Right forelimb (tissue), 1 donor: ENCODE measurements at regions not wholly inside any gene's neighbourhood (a gene's known extent, or its start where the extent isn't known, plus 50 kb on each side); places are given as distances from the start of the nearest gene placed in this dataset.
"Not testable (repeated sequence)": the region's sequence is repeated elsewhere in the genome, so short reads cannot be mapped to it uniquely, and the experiment has no call there.

ENCODE experiments used
- DNase-seq: peaks from one replicate; pipeline ENCODE4 v3.0.0-alpha.2; 2018

DNA sequence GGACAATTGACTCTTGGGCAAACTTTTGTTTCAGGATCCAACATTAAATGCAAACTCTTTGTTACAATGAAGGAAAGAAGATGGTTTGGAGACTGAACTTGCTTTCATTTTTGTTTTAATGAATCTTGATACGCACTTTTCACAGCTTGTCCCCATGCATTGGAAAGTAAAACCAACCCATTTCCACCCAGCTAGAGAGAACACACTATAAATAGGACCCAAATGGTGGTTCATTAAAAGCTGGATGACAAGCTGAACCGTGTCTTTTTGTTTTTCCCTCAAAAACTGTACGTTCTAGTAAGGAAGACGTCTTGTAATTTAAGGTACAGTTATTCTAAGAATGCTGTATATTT, 95.3 kb upstream of the EGFL6 start:
- no peak for DNase-seq

DNA sequence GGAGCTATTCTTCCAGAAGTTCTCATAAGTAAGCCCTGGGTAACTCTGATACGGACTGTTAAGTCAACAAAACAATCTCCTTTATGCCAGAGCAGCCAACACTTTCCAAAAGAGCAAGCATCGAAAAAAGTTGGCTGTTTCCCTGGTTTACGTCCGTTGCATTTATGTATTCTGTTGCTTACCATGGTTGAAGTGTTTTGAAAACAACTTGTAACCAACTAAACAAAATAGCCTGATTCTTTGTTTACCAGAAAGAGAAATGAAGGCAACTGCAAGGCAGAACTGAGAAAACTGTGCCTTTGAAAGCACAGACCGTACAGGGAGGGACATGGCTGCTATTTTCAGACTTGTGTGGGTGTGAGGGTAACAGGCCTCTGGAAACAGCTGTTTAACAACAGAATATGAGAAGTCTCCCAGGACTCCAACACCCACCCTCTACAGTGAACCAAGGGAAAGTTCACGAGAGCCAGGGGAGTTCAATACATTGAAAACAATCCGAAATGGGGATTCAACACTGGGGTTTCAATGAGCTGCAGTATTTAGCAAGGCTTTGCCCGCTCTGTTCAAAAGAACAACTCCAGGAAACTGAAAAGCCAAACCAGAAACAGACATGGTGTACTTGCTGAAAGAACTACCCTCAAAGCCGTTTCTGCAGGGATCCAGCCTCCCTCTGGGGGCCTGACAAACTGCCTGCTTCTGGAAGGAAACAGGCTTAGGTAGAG, 95.8 kb upstream of the EGFL6 start:
- peak; percentile 48 for DNase-seq

DNA sequence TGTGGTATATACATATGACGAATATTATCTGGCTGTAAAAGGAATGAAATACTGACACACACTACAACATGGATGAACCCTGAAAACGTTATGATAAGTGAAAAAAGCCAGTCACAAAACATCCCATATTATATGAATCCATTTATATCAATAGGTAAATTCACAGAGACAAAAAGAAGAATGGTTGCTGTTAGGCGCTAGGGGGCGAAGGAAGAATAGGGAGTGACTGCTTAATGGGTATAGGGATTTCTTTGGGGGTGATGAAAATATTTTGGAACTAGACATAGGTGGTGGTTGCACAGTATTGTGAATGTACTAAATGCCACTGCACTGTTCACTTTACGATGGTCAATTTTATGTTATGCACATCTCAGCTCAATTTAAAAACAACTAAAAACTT, 96.4 kb upstream of the EGFL6 start:
- DNase-seq = no peak

DNA sequence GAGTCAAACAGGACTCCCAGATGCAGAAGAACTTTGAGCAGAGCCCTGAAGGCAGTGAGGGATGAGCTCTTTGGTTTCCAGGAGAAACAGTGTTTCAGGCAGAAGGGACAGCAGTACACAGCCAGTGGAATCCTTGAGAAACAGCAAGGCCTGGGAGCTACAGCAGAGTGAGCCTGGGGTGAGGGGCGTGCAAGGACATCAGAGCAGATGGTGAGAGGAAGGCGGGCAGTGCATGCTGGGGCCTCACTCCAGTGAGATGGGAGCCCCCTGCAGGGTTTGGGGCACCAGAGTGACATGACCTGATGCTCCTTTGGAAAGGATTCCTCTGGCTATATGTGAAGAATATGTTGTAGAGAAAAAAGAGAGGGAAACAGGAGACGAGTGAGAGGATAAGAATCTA, 98.1 kb upstream of the EGFL6 start:
- no peak for DNase-seq

DNA sequence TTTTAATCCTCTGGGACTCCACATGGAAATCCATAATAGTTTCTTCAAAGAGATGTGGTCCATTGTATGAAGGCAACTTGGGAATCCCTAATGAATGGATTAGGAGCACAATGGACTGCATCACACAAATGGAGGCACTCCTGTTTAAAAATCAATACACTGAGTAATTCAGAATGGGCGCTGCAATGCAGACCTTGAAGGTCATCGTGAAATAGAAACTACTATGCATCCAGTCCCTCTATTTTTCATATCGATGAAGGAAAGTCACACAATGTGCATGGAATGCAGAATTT, 98.8 kb upstream of the EGFL6 start:
- DNase-seq = no peak

DNA sequence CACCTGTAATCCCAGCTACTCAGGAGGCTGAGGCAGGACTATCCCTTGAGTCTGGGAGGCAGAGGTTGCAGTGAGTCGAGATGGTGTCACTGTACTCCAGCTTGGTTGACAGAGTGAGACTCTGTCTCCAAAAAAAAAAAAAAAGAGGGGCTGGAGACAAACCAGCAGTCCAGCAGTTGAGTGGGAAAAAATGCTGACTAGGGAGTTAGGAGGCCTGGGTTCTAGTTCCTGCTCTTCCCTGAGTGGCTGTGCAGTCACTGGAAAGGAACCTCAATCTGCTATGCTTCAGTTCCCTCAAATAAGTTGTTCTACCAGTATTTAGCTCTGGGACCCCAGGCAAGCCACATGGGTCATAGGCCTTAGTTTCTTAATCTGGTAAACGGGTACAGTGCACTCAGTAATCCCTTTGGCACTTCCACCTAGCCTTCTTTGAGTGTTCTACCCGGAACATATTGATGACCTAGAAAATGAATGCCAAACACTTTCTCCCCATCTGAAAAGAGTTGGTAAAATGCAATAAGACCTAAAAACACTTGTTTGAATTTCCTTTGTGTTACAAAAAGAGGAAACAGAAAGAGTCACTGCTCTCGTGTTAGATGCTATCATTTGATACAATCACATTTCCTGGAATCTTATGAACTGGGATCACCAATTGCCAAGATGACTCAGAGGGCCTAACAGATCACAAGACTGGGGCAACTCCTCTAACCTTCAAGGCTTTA, 99.3 kb upstream of the EGFL6 start:
- DNase-seq = no peak

DNA sequence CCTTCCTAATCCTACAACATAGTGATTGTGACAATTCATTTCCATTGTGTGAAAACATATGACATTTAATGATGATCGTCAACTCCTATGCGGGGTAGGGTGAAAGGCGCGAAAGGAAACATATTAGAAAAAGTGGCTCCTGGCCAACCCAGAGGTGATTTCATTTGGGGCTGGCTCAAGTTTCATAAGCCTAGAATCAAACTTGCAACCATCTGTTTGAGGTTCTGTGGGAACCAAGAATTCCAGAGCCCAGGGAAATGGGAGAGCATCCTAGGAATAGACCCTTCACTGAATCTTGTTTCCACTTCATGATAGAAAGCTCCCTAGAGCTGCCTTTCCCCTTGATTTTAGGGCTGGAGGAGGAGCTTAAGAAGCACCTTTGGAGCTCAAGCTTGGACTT, 101.3 kb upstream of the EGFL6 start:
- no peak for DNase-seq

DNA sequence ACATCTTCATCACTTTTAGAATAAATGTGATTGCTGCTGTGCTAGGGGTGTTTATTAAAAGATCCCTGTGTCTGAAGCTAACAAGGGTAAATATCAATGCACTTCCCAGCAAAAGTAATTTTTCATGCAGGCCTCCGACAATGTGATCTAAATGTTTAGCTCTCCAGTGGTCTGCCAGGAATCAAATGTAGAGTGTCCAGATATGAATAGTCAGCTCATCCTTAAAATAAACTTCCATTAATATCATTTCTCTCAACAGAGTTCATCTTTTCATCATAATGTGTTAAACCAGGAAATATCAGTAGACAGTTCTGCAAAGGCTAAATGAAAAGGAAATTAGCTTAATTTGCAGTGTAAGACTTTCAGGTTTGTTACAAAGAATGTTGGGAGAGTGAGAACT, 102.2 kb upstream of the EGFL6 start:
- DNase-seq = no peak

DNA sequence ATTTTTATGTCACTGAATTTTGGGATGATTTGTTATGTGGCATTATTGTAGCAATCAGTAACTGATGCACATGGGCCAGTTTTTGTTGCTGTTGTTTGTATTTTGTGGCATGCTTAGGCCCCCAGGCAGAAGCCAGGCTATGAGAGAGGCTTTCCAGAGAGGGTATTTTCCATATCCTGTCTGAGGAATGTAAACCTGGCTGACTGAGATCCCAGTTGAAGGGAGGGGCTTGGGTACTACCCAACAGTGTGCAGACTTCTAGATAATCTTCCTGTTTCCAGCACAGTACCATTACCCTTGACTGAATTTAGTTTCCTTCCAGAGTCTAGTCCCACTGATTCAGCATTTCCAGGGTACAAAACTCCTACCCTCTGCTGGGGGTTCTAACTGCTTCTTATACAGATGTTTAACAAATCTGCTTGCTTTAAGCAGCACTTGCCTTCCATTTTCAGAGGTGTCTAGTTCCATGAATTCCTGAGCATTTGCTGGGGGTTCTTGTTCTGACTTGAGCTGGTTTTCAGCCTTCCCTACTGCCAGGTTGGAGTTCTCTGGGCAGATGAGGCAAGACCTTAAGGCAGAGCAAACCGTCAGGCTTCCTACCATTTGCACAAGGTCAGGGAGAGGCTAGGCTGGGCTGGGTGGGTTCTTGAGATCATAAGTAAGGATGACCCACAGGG, 104.7 kb upstream of the EGFL6 start:
- DNase-seq = no peak

DNA sequence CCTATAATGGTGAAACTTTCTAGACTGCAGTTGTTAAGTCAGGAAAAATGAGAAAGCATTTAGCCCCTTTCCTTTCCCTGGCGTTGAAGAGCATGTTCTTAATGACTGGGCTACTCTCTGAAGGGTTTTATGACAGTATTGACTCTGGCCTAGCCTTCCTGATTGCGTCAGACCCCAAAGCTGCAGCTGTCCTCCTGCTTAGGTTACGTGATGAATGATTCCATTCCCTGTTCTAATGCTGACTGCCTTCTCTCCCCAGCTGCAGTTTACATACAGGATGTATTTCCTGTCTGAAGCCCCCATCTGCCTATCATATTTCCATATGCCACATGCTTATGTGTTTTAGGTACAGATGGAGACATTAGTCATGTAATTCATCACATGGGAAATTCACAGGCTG, 105.8 kb upstream of the EGFL6 start:
- peak; percentile 69 for DNase-seq

DNA sequence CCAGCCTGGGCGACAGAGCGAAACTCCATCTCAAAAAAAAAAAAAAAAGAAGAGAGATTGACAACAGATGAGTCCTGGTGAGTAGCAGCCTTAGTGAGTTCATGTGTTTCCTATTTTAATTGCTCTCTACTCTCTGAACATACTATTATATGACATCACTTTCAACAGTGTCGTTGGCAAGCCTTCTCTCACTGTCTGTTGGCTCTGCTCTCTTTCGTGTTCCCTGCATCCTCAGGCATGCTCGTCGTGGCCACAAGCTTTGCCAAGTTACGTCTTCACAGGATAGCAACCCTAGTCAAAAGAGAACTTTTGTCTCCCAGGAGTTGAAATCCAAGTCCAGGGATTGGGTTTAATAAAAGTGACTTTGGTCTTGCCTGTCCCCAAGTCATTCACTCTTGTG, 117.1 kb upstream of the EGFL6 start:
- DNase-seq = no peak

DNA sequence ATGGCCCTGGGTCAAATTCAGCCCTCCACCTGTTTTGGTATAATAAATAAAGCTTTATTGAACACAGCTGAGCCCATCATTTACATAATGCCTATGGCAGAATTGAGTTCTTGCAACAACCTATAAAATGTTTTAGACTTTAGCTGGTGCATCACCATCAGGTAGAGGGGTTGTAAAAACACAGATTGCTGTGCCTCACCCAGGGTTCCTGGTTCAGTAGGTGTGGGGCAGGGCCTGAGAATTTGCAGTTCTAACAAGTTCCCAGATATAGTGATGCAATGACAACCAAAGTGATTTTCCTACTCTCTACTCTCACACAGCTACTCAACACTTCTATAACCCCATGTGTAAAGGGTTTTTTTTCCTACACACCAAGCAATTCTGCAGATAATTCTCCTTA, 120.0 kb upstream of the EGFL6 start:
- no peak for DNase-seq

DNA sequence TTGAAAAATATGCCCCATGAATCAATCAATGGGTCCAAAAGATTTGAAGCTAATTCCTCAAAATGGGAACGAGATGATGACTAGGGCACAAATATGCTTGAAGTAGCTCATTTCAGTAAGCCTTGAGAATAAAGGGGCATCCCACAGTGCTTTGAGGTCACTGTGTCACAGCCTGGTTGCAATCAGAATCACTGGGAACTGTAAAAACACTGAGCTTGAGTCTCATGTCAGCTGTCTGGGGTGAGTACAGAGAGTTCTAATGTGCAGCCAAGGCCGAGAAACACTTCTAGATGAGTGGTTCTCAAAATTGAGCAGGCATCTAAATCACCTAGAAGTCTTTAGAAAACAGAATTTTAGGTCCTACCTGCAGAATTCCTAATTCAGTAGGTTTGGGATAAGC, 120.5 kb upstream of the EGFL6 start:
- DNase-seq = no peak

DNA sequence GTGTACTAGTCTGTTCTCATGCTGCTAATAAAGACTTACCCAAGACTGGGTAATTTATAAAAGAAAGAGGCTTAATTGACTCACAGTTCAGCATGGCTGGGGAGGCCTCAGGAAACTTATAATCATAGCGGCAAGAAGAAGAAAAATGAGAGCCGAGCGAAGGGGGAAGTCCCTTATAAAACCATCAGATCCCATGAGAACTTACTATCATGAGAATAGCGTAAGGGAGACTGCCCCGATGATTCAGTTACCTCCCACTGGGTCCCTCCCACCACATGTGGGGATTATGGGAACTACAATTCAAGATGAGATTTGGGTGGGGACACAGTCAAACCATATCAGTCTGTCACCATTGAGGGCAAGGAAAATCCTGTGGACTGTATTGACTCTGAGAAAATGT, 121.8 kb upstream of the ATXN3L start:
- DNase-seq = not testable (repeated sequence)

DNA sequence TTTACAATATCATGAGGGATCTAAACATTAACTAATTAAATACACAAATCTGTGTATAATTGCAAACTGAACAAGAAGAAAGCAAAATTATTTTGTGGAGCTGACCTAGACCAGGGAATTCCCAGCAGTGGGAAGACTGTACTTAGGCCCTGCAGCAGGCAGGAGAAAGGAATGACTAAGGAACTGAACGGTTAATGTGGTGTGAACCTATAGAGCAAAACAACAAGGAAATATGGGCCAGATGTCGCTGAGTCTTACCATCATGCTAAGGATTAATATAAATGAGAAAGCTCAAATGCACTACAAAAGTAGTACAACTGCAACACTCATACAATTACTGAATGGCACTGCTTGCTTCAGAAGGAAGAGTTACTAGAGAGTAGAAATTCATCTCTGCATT, 120.3 kb upstream of the ATXN3L start:
- DNase-seq = no peak

DNA sequence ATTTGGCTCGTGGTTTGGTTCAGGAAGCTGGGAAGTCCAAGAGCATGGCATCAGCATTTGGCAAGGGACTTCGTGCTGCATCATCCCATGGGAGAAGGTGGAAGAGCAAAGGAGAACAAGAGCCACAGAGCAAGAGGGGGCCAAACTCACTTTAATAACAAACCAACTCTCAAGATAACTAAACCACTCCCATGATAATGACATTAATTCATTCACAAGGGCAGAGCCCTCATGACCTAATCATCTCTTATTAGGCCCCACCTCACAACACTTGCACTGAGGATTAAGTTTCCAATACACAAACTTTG, 113.4 kb upstream of the ATXN3L start:
- DNase-seq = no peak

DNA sequence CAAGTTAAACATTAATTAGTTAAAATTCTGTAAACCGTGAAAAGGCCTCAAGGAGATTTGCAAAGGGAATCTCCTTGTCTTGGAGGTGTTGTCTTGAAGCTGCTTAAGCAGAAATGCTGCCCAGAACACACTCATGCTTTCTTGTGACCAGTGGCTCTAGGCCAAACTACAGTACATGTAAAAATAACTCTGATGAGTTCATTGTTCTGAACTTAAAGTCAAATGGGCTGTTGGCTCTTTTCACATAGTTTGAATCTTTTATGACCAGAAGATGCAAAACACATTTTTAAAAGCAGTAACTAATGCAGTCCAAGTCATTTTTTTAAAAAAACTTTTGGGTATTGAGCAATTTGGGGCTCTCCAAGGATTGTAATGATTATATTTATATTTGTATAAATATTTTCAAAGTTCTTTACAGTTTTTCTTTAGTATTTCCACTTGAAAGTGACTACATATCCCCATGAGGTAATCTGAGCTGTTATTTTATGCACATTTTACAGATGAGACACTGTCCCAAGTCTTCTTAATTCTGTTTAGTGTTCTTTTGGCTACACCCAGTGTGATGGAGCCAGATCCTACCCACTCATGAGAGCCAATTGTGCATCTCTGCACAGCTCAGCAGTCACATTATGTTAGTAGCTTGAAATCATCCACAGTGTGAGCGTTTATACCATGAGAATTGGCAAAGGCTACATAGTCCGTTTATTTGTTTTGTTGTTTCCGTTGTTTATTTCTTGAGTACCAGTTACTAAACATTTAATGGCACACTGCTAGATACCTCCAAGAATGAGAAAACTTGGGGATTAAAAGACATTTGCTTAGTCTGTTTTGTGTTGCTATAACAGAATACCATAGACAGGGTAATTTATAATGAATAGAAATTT, 112.8 kb upstream of the ATXN3L start:
- no peak for DNase-seq

DNA sequence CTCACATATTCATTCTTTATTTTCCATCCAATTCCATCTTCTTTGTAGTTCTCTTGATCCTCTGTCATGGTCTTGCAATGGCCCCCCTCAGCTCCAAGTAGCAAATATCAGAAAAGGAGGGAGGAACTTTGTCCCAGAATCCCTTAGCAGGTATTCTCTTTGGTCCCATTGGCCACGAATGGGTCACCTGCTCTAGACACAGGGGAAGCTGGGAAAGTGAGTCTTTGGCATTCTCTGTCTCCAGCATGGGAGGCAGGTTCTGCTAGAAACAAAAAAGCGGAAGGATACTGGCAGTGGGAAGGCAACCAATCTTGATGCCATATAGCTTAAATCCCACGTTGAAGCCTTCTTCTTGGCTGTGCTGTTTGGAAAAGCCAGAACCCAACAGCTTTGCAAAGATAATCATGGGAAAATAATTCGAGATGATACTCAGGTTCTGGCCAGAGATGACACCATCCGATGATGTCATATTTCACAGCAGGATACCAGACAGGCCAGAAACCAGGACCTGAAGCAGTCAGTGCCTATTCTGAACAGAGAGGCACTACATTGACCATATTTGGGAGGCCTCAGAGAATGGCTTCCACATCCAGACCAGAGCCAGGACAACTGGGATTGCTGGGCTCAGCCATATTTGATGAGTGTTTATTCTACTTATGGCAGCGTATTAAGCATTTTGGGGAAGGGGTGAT, 110.4 kb upstream of the ATXN3L start:
- DNase-seq = no peak

DNA sequence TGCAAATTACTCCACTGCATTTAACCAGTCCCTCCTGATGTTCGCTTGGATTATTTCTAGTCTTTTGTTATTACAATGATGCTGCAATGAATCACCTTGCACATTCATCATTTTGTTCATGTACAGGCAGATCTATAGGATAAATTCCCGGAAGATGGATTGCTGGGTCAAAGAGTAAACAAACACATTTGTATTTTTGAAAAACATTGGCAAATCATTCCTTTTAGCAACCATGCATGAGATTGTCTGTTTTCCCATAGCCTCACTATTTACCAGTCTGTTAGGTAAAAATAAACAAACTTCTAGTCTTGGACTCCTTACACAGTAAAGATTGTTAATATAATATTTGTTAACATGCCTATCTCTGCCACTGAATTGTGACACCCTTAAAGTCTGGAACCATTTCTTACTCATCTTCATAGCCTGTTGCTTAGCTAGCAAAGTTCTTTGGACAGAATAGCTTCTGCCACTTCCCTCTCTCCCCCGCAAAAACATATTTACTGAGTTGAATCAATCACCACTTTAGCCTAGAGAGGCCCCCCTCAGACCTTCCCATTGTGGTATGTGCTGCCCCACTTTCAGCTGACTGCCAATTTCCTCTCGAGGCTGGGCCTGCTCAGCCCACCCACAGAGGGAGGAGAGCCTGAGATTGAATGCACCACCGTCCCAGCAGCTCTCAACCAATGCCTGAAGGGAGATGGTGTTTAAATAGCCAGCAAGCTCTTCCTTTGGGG, 108.4 kb upstream of the ATXN3L start:
- DNase-seq = no peak

DNA sequence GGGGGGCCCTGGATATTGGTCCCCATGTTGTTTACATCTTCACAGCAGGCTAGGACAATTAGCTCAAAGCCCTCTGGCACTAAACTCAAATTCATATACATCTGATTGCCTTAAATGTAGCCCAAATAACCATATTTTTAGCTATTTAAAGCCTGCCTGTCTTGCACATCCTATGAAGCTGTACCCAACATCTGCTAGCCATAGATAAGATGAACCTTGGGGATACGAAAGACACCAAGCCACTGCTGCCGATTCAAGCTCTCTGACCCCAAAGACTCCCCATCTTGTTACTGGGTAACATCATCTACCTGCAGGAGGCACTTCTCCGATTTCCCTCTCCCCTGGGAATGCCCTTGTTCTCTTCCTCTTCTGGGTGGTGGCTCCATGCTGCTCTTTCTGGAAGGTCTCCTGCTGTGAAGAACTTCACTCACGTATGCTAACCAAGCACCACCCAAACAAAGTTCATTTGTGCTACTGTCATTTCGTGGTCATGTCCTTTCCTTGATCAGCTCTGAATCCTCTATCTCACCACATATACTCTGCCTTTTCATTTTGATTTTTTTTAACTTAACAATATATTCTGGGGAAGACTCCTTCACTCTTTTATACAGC, 107.7 kb upstream of the ATXN3L start:
- DNase-seq = no peak

DNA sequence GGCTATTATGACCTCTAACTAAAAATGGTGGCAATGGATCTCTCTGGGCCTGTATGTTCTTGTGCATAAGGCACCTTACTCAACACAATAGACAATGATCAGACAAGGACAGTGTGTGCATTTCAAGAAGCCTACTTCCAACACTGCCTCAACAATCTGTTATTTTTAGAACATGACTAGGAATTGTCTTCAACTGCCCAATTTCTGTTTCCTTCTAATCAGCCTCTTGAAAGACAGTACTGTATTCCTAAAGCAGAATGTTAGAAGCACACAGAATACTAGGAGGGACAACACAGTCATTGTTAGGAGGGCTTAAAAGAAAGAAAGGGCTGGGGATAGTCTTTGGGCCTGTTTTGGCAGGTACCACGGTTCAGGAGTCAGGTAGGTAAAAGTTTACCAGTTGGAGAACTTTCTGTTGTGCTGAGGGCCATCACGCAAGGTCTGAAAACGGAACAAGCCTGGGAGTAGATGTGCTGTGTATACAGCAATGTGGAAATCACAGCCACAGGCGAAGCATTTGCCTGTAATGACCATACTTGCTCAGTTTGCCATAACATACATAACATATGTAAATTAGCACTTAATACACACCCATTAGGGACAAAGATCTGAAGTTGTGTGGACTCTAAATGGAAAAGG, 100.8 kb upstream of the ATXN3L start:
- DNase-seq = no peak
